ENCODE measurements at regions not wholly inside any gene's neighbourhood (a gene's known extent, or its start where the extent isn't known, plus 50 kb on each side); places are given as distances from the start of the nearest gene placed in this dataset.
"Not testable (repeated sequence)": the region's sequence is repeated elsewhere in the genome, so short reads cannot be mapped to it uniquely, and the experiment has no call there.

GRCh38 chr2:40680547-40680946 lies 228.7 kb upstream of the SLC8A1 start:
- Histone ChIP-seq H3K4me1 (no peaks in the 10 kb centered on the region), H3K36me3 (no peaks in the 10 kb centered on the region), H3K27me3 (no peaks in the 10 kb centered on the region), H3K27ac (no peak overlapping the region), H3K4me3 (no peak overlapping the region), H3K9me3 (no peaks in the 10 kb centered on the region)
- intact Hi-C loops (cut with DNase I): no loop called here
- no peak for FAIRE-seq
- 42 to 65% methylated on average over 2 of the region's 2 CpGs for WGBS, 2 donors
- no peak for TF ChIP-seq CTCF (IDR thresholded peaks at IDR 0.05)
- DNase-seq: no peak
- no peak for ATAC-seq

GRCh38 chr2:40690036-40690435 lies 238.1 kb upstream of the SLC8A1 start:
- FAIRE-seq (no peak), DNase-seq (no peak), ATAC-seq (no peak)
- Histone ChIP-seq H3K9me3 (no peaks in the 10 kb centered on the region), H3K36me3 (no peaks in the 10 kb centered on the region), H3K27ac (no peak overlapping the region), H3K4me3 (no peak overlapping the region), H3K4me1 (no peaks in the 10 kb centered on the region), H3K27me3 (no peaks in the 10 kb centered on the region)
- TF ChIP-seq CTCF (IDR thresholded peaks at IDR 0.05): no peak
- intact Hi-C loops (cut with DNase I): no loop called here
- WGBS, 2 donors: 67 to 76% methylated on average over 3 of the region's 3 CpGs

GRCh38 chr2:40690525-40690924 lies 238.6 kb upstream of the SLC8A1 start:
- DNase-seq: no peak
- Histone ChIP-seq H3K27ac (no peak overlapping the region), H3K36me3 (no peaks in the 10 kb centered on the region), H3K9me3 (no peaks in the 10 kb centered on the region), H3K4me1 (no peaks in the 10 kb centered on the region), H3K27me3 (no peaks in the 10 kb centered on the region), H3K4me3 (no peak overlapping the region)
- no peak for ATAC-seq
- FAIRE-seq: no peak
- 58 to 82% methylated on average over 3 of the region's 3 CpGs for WGBS, 2 donors
- intact Hi-C loops (cut with DNase I): no loop called here
- no peak for TF ChIP-seq CTCF (IDR thresholded peaks at IDR 0.05)

GRCh38 chr2:40700231-40700954 lies 248.5 kb upstream of the SLC8A1 start:
- Histone ChIP-seq H3K9me3 (no peaks in the 10 kb centered on the region), H3K4me3 (no peak overlapping the region), H3K36me3 (no peaks in the 10 kb centered on the region), H3K27me3 (no peaks in the 10 kb centered on the region), H3K4me1 (no peaks in the 10 kb centered on the region), H3K27ac (no peak overlapping the region)
- intact Hi-C loops (cut with DNase I): no loop called here
- no peak for TF ChIP-seq CTCF (IDR thresholded peaks at IDR 0.05)
- WGBS, 2 donors: 26 to 34% methylated on average over 5 of the region's 5 CpGs
- ATAC-seq (peak in 1 of 4 donors; percentile 49), FAIRE-seq (no peak), DNase-seq (no peak)

- FAIRE-seq; H3K9me3 ChIP-seq; intact Hi-C loops (cut with DNase I); H3K36me3 ChIP-seq; H3K4me1 ChIP-seq; ATAC-seq; H3K4me3 ChIP-seq; H3K27ac ChIP-seq; H3K27me3 ChIP-seq: not testable (repeated sequence)
- 35 to 39% methylated on average over 7 of the region's 7 CpGs for WGBS, 2 donors
- DNase-seq: peak in 1 of 6 donors; percentile 29
Observed at GRCh38 chr2:40712197-40712894, 260.5 kb upstream of the SLC8A1 start.

Data from pancreas (tissue), 10 donors.